GM23248 (cell line): ENCODE measurements at regions not wholly inside any gene's neighbourhood (a gene's known extent, or its start where the extent isn't known, plus 50 kb on each side); places are given as distances from the start of the nearest gene placed in this dataset.

Experiments used
- EZH2 ChIP-seq: fragments of 200-600 bp; sonication (generic); IDR thresholded peaks from 2 replicates; pipeline ENCODE4 v1.6.1; 2018; ENCODE audit warnings: antibody characterized with exemption, mild to moderate bottlenecking; ENCODE audit not compliant: insufficient read depth, poor library complexity, severe bottlenecking
- EZH2phosphoT487 ChIP-seq: fragments of 200-600 bp; sonication (generic); IDR thresholded peaks from 2 replicates; pipeline ENCODE4 v1.6.1; 2018; ENCODE audit warnings: antibody characterized with exemption, moderate library complexity, mild to moderate bottlenecking, low read depth; ENCODE audit not compliant: insufficient read depth

DNA sequence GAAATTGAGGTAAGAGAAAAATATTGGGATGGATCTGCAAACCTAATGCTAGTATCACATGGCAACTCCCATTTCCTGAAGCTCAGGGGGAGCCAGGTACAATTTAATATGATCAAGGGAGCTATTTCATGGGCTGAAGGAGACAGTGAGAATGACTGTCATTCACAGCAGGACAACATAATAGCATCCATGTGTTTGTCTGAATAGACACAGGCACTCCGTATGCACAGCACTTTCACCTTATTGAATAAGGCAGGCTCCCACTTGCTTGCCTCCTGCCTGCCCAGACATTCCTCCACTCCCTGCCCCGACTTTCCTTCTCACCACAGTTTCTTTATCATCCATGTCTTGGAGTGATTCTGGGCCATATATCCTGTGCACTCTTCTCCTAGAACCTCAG is 156.6 kb upstream of the SLC24A5 start:
- TF ChIP-seq EZH2phosphoT487 (no peak), EZH2 (no peak)
